ENCODE measurements at regions not wholly inside any gene's neighbourhood (a gene's known extent, or its start where the extent isn't known, plus 50 kb on each side); places are given as distances from the start of the nearest gene placed in this dataset.

DNA sequence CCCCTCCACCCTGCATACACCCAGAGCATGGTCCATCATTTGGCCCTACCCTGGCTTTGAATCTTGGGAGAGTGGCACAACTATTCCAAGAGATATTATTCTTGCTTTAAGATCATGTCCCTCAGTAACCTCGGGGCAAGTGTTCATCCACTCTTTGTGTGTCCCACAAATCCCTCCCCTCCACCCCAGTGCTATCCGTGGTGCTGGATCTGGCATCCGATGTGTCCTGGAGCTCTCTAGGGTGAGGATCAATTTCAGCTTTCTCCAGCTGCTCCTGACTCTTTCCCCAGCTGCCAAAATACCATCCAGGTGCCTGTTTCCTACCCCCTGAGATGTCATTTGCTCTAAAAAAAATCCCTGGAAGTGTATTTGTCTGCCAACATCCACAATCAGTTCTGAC, 64.8 kb upstream of the CMKLR1 start:
- H4K20me1 ChIP-seq (replicated peaks; ENCODE audit: control insufficient read depth, insufficient read depth, low read length): no peaks in the 10 kb centered on the region
- intact Hi-C loops (cut with micrococcal nuclease): no loop called here
- H3K36me3 ChIP-seq (ENCODE audit: control insufficient read depth, insufficient read depth, low read length): no peaks in the 10 kb centered on the region
- no peak overlapping the region for H2AFZ ChIP-seq (ENCODE audit: low read depth, low read length)
- no peaks in the 10 kb centered on the region for H3K4me1 ChIP-seq (replicated peaks in 1 of 2; ENCODE audit: control insufficient read depth in 2 of 2, insufficient read depth in 2 of 2, low read length in 2 of 2)
- no peak overlapping the region for H3K4me2 ChIP-seq (ENCODE audit: insufficient read depth, low read length)
- ATAC-seq: no peak
- H3K9me1 ChIP-seq (ENCODE audit: control insufficient read depth, insufficient read depth, low read length): no peaks in the 10 kb centered on the region
- H3K79me2 ChIP-seq (ENCODE audit: control insufficient read depth, insufficient read depth, low read length): no peaks in the 10 kb centered on the region
- ChIA-PET CTCF (ENCODE audit: low intra/inter-chr PET ratio) (no interaction called here), POLR2A (interaction anchor here (0.6 kb wide), 1 partner anchor 48 kb away, joined by 3 read pairs; no protein-coding TSS in a partner anchor)
- no peak for DNase-seq (ENCODE audit: extremely low read depth in 1 of 4, low spot score in 3 of 4)
- H3K4me3 ChIP-seq: no peak overlapping the region
- FAIRE-seq: no peak
- in situ Hi-C loops (cut with MboI): no loop called here
- no TSS peak for BruUV-seq (replicated peaks)
- H3K9me3 ChIP-seq (replicated peaks; ENCODE audit: control insufficient read depth, insufficient read depth, low read depth, low read length): no peaks in the 10 kb centered on the region
- 0% methylated on average over 3 of the region's 3 CpGs for WGBS (ENCODE audit: insufficient coverage, low coverage, missing lambda C conversion rate)
- no peak overlapping the region for H3K9ac ChIP-seq (ENCODE audit: insufficient read depth in 1 of 2, low read depth in 2 of 2, low read length in 2 of 2)
- H3K27ac ChIP-seq (ENCODE audit: extremely low read depth, low read depth, low read length): no peak overlapping the region
- TF ChIP-seq EHMT2 (IDR thresholded peaks at IDR 0.05) (peak; percentile 67; the same call in 1 of the 2 replicates), ZNF75A (CRISPR knock-in tag; IDR thresholded peaks at IDR 0.05) (no peak), PML (IDR thresholded peaks at IDR 0.05; ENCODE audit: low read length) (no peak), BRF1 (IDR thresholded peaks at IDR 0.05; ENCODE audit: borderline replicate concordance, extremely low read depth, insufficient read length) (no peak), MIER1 (IDR thresholded peaks at IDR 0.05; ENCODE audit: low read depth) (0 out of 2 replicates have a peak, but pooled peaks have one; percentile 39)
- TF ChIP-seq, protein P1, sequence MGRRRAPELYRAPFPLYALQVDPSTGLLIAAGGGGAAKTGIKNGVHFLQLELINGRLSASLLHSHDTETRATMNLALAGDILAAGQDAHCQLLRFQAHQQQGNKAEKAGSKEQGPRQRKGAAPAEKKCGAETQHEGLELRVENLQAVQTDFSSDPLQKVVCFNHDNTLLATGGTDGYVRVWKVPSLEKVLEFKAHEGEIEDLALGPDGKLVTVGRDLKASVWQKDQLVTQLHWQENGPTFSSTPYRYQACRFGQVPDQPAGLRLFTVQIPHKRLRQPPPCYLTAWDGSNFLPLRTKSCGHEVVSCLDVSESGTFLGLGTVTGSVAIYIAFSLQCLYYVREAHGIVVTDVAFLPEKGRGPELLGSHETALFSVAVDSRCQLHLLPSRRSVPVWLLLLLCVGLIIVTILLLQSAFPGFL (CRISPR knock-in tag; IDR thresholded peaks at IDR 0.05): no peak
- TF ChIP-seq, protein P2, sequence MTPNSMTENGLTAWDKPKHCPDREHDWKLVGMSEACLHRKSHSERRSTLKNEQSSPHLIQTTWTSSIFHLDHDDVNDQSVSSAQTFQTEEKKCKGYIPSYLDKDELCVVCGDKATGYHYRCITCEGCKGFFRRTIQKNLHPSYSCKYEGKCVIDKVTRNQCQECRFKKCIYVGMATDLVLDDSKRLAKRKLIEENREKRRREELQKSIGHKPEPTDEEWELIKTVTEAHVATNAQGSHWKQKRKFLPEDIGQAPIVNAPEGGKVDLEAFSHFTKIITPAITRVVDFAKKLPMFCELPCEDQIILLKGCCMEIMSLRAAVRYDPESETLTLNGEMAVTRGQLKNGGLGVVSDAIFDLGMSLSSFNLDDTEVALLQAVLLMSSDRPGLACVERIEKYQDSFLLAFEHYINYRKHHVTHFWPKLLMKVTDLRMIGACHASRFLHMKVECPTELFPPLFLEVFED (CRISPR knock-in tag; conservative IDR thresholded peaks at IDR 0.05): no peak
- TF ChIP-seq, protein P3, sequence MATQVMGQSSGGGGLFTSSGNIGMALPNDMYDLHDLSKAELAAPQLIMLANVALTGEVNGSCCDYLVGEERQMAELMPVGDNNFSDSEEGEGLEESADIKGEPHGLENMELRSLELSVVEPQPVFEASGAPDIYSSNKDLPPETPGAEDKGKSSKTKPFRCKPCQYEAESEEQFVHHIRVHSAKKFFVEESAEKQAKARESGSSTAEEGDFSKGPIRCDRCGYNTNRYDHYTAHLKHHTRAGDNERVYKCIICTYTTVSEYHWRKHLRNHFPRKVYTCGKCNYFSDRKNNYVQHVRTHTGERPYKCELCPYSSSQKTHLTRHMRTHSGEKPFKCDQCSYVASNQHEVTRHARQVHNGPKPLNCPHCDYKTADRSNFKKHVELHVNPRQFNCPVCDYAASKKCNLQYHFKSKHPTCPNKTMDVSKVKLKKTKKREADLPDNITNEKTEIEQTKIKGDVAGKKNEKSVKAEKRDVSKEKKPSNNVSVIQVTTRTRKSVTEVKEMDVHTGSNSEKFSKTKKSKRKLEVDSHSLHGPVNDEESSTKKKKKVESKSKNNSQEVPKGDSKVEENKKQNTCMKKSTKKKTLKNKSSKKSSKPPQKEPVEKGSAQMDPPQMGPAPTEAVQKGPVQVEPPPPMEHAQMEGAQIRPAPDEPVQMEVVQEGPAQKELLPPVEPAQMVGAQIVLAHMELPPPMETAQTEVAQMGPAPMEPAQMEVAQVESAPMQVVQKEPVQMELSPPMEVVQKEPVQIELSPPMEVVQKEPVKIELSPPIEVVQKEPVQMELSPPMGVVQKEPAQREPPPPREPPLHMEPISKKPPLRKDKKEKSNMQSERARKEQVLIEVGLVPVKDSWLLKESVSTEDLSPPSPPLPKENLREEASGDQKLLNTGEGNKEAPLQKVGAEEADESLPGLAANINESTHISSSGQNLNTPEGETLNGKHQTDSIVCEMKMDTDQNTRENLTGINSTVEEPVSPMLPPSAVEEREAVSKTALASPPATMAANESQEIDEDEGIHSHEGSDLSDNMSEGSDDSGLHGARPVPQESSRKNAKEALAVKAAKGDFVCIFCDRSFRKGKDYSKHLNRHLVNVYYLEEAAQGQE (IDR thresholded peaks at IDR 0.05; ENCODE audit: borderline replicate concordance): peak; percentile 87
- TF ChIP-seq, protein P3 (CRISPR knock-in tag; IDR thresholded peaks at IDR 0.05; ENCODE audit: low read depth): no peak
- peaks cover 0 to 13% of the 10 kb centered on the region in 2 experiments; a peak in 3 of 5 replicates for H3K27me3 ChIP-seq (ENCODE audit: control insufficient read depth in 2 of 2, insufficient read depth in 2 of 2, low read length in 2 of 2)

Data from K562 (cell line).